Fibroblast of skin of right quadriceps (primary cell): ENCODE measurements at regions not wholly inside any gene's neighbourhood (a gene's known extent, or its start where the extent isn't known, plus 50 kb on each side); places are given as distances from the start of the nearest gene placed in this dataset.

Experiments used
- DNase-seq: peaks from one replicate; pipeline ENCODE4 v3.0.0-alpha.2; 2013

- peak; percentile 14 for DNase-seq
Measured at GRCh38 chr9:93827545-93828330, 127.4 kb downstream of the BARX1 start.

GRCh38 chr9:93826905-93827544 lies 128.1 kb downstream of the BARX1 start:
- DNase-seq, result no peak

GRCh38 chr9:93826209-93826608 lies 128.9 kb downstream of the BARX1 start:
- DNase-seq, result no peak

- DNase-seq, result no peak
Measured at GRCh38 chr9:93825348-93826115, 129.6 kb downstream of the BARX1 start.

- DNase-seq, result no peak
Measured at GRCh38 chr9:93824386-93825294, 130.5 kb downstream of the BARX1 start.

- no peak for DNase-seq
Measured at GRCh38 chr9:93823245-93824072, 131.7 kb downstream of the BARX1 start.

GRCh38 chr9:93822229-93822628 lies 132.9 kb downstream of the BARX1 start:
- DNase-seq, result no peak

- no peak for DNase-seq
Measured at GRCh38 chr9:93821307-93821703, 133.8 kb downstream of the BARX1 start.

GRCh38 chr9:93820667-93821306 lies 134.4 kb downstream of the BARX1 start:
- no peak for DNase-seq

GRCh38 chr9:93819905-93820304 lies 135.2 kb downstream of the BARX1 start:
- DNase-seq, result no peak

GRCh38 chr9:93818827-93819472 lies 136.2 kb downstream of the BARX1 start:
- DNase-seq, result no peak

GRCh38 chr9:93818237-93818636 lies 136.9 kb downstream of the BARX1 start:
- DNase-seq, result no peak

- DNase-seq, result no peak
Measured at GRCh38 chr9:93815677-93816076, 139.5 kb downstream of the BARX1 start.

- no peak for DNase-seq
Measured at GRCh38 chr9:93815135-93815534, 140.0 kb downstream of the BARX1 start.

- no peak for DNase-seq
Measured at GRCh38 chr9:93814077-93814956, 140.8 kb downstream of the BARX1 start.

- DNase-seq, result no peak
Measured at GRCh38 chr9:93813221-93814076, 141.7 kb downstream of the BARX1 start.

GRCh38 chr9:93812410-93812668 lies 142.8 kb downstream of the BARX1 start:
- no peak for DNase-seq

- DNase-seq, result no peak
Measured at GRCh38 chr9:93810028-93810971, 144.9 kb downstream of the BARX1 start.
